IMR-90 (cell line): ENCODE measurements at regions not wholly inside any gene's neighbourhood (a gene's known extent, or its start where the extent isn't known, plus 50 kb on each side); places are given as distances from the start of the nearest gene placed in this dataset.

Experiments
- ATAC-seq: fragments of 200-7000 bp; cut with Tn5 transposase; 2 replicates; pipeline ENCODE4 v1.9.1; 2020; ENCODE audit warnings: low read depth, mild to moderate bottlenecking, moderate library complexity
- BruUV-seq: library from RNA; stranded (reverse); fragments of 400-500 nt; replicated peaks from 2 replicates; lab custom pipeline; 2021; lab: Mats Ljungman, UMichigan
- CTCF ChIA-PET: fragments of 300-600 bp; formaldehyde crosslinking; extraction: SDS; loops from one replicate; lab custom pipeline; 2021; ENCODE audit warnings: antibody characterized with exemption; lab: Yijun Ruan, JAX
- POLR2A ChIA-PET: fragments of 300-600 bp; sonication (Branson Sonifier 250); formaldehyde crosslinking; loops from one replicate; lab custom pipeline; 2022; ENCODE audit warnings: antibody characterized with exemption; ENCODE audit not compliant: unreplicated experiment; lab: Charles Lee
- DNase-seq: peaks from one replicate; pipeline ENCODE4 v3.0.0; 2013
- H2AFZ ChIP-seq: replicated peaks from 2 replicates; pipeline ENCODE3; 2013; ENCODE audit warnings: low read length, mild to moderate bottlenecking; ENCODE audit not compliant: poor library complexity
- H2AK5ac ChIP-seq: 2 replicates; pipeline ENCODE4 v1.6.1; 2013; ENCODE audit warnings: low read depth, low read length, inconsistent platforms
- H2AK9ac ChIP-seq: replicated peaks from 2 replicates; pipeline ENCODE3; 2013; ENCODE audit warnings: mild to moderate bottlenecking, low read depth, low read length, moderate library complexity; ENCODE audit not compliant: poor library complexity
- H2BK120ac ChIP-seq: 2 replicates; pipeline ENCODE4 v1.6.1; 2013; ENCODE audit warnings: low read depth, low read length, inconsistent platforms
- H2BK15ac ChIP-seq: 3 replicates; pipeline ENCODE4 v1.6.1; 2013; ENCODE audit warnings: low read depth, low read length, inconsistent platforms
- H2BK20ac ChIP-seq: 2 replicates; pipeline ENCODE4 v1.6.1; 2013; ENCODE audit warnings: low read depth, mild to moderate bottlenecking, inconsistent platforms, low read length, moderate library complexity
- H2BK5ac ChIP-seq: 2 replicates; pipeline ENCODE4 v1.6.1; 2013; ENCODE audit warnings: mild to moderate bottlenecking, low read depth, low read length, inconsistent platforms; ENCODE audit not compliant: poor library complexity, severe bottlenecking
- H3K14ac ChIP-seq: replicated peaks from 2 replicates; pipeline ENCODE4 v1.6.1; 2013; ENCODE audit warnings: low read depth, low read length, inconsistent platforms
- H3K18ac ChIP-seq: 2 replicates; pipeline ENCODE4 v1.6.1; 2013; ENCODE audit warnings: low read depth, low read length, control low read depth
- H3K23ac ChIP-seq: 2 replicates; pipeline ENCODE4 v1.6.1; 2013; ENCODE audit warnings: low read depth, low read length, inconsistent platforms
- H3K27ac ChIP-seq: 2 replicates; pipeline ENCODE4 v1.5.1; 2013; ENCODE audit warnings: mild to moderate bottlenecking, control low read depth, low read length; ENCODE audit not compliant: insufficient read depth
- H3K27me3 ChIP-seq: 2 replicates; pipeline ENCODE4 v1.6.1; 2013; ENCODE audit warnings: low read length; ENCODE audit not compliant: control insufficient read depth, insufficient read depth
- H3K36me3 ChIP-seq: 2 replicates; pipeline ENCODE4 v1.6.1; 2013; ENCODE audit warnings: low read length, mixed read lengths; ENCODE audit not compliant: control insufficient read depth, insufficient read depth
- H3K4ac ChIP-seq: 2 replicates; pipeline ENCODE4 v1.6.1; 2013; ENCODE audit warnings: low read depth, low read length, inconsistent platforms
- H3K4me1 ChIP-seq: 2 replicates; pipeline ENCODE4 v1.6.1; 2013; ENCODE audit warnings: low read length, mixed read lengths; ENCODE audit not compliant: control insufficient read depth, insufficient read depth
- H3K4me2 ChIP-seq: 2 replicates; pipeline ENCODE4 v1.6.1; 2013; ENCODE audit warnings: low read depth, mild to moderate bottlenecking, control low read depth, low read length, moderate library complexity
- H3K4me3 ChIP-seq: 2 replicates; pipeline ENCODE4 v1.5.1; 2013; ENCODE audit warnings: low read depth, mild to moderate bottlenecking, control low read depth, low read length, moderate library complexity; ENCODE audit not compliant: insufficient read depth
- H3K56ac ChIP-seq: 2 replicates; pipeline ENCODE4 v1.6.1; 2013; ENCODE audit warnings: low read length, inconsistent platforms; ENCODE audit not compliant: insufficient read depth; ENCODE audit errors: extremely low read depth
- H3K79me1 ChIP-seq, 2 experiments: 2 replicates each; pipeline ENCODE4 v1.6.1; 2013; ENCODE audit warnings: low read length in 2 of 2, inconsistent platforms in 1 of 2, low read depth in 1 of 2
- H3K9ac ChIP-seq: 2 replicates; pipeline ENCODE4 v1.6.1; 2013; ENCODE audit warnings: low read depth, low read length, control low read depth
- H3K9me1 ChIP-seq: 2 replicates; pipeline ENCODE4 v1.6.1; 2013; ENCODE audit warnings: low read length, inconsistent platforms; ENCODE audit not compliant: insufficient read depth
- H3K9me3 ChIP-seq: 2 replicates; pipeline ENCODE4 v1.6.1; 2013; ENCODE audit warnings: low read length; ENCODE audit not compliant: control insufficient read depth, insufficient read depth
- H4K20me1 ChIP-seq: 2 replicates; pipeline ENCODE4 v1.6.1; 2013; ENCODE audit warnings: low read length, inconsistent platforms; ENCODE audit not compliant: insufficient read depth
- H4K5ac ChIP-seq: 2 replicates; pipeline ENCODE4 v1.6.1; 2013; ENCODE audit warnings: mild to moderate bottlenecking, low read depth, low read length, control low read depth
- H4K8ac ChIP-seq, 2 experiments: 2 replicates each; pipeline ENCODE4 v1.6.1; 2013; ENCODE audit warnings: low read depth in 2 of 2, low read length in 2 of 2, control low read depth in 1 of 2, inconsistent platforms in 1 of 2
- H4K91ac ChIP-seq: 2 replicates; pipeline ENCODE4 v1.6.1; 2013; ENCODE audit warnings: low read depth, low read length, inconsistent platforms; ENCODE audit not compliant: insufficient read depth
- CEBPB ChIP-seq: IDR thresholded peaks from 2 replicates; pipeline ENCODE4 v1.6.1; 2012; ENCODE audit warnings: low read depth, low read length, improper control_type of control experiment
- CHD1 ChIP-seq: IDR thresholded peaks from 2 replicates; pipeline ENCODE4 v1.6.1; 2012; ENCODE audit warnings: low read depth, low read length, improper control_type of control experiment
- MAZ ChIP-seq: IDR thresholded peaks from 2 replicates; pipeline ENCODE4 v1.6.1; 2012; ENCODE audit warnings: low read depth, mild to moderate bottlenecking, low read length, improper control_type of control experiment, moderate library complexity, borderline replicate concordance
- MXI1 ChIP-seq: IDR thresholded peaks from 2 replicates; pipeline ENCODE4 v1.6.1; 2012; ENCODE audit warnings: low read depth, mild to moderate bottlenecking, low read length, moderate library complexity, borderline replicate concordance
- NFE2L2 ChIP-seq: fragments of 150-350 bp; IDR thresholded peaks from 2 replicates; pipeline ENCODE4 v1.6.1; 2016; ENCODE audit warnings: low read depth, mild to moderate bottlenecking, low read length
- RAD21 ChIP-seq: IDR thresholded peaks from 2 replicates; pipeline ENCODE4 v1.6.1; 2012; ENCODE audit warnings: low read length, improper control_type of control experiment
- WGBS, 2 experiments: methylation state at CpG; one replicate each; pipeline versions ENCODE4 v1.1.5 to v1.1.7; 2013; ENCODE audit warnings: missing lambda C conversion rate in 2 of 2; ENCODE audit not compliant: insufficient read length in 1 of 2; ENCODE audit errors: extremely low coverage in 2 of 2; 5-methylcytosine and 5-hydroxymethylcytosine counted together
- dilution Hi-C: fragments of 300-500 bp; cut with HindIII; formaldehyde crosslinking; loops from one replicate; pipeline ENCODE4 v1.14.3; 2018; ENCODE audit warnings: low sequenced_read_pairs; ENCODE audit not compliant: unreplicated experiment
- in situ Hi-C: fragments of 300-500 bp; cut with MboI; formaldehyde crosslinking; loops from 3 replicates; pipeline ENCODE4 v1.14.3; 2019; ENCODE audit warnings: low sequenced_read_pairs, inconsistent platforms, mixed read lengths
- intact Hi-C: fragments of 100-400 bp; cut with micrococcal nuclease; formaldehyde crosslinking; loops from 2 replicates; pipeline ENCODE4 v1.10.0; 2022
- TF ChIP-seq, protein P1 (sequence below): fragments of 150-350 bp; IDR thresholded peaks from 2 replicates; pipeline ENCODE4 v1.6.1; 2016; ENCODE audit warnings: low read depth, mild to moderate bottlenecking, low read length, moderate library complexity, borderline replicate concordance

GRCh38 chr5:68958428-68958827 is 135.4 kb upstream of the SLC30A5 start:
- Histone ChIP-seq H3K23ac (no peak overlapping the region), H2BK5ac (no peak overlapping the region), H3K14ac (no peak overlapping the region), H3K56ac (no peak overlapping the region), H3K27ac (no peak overlapping the region), H3K4me3 (no peak overlapping the region), H2BK120ac (no peak overlapping the region), H3K9me3 (no peaks in the 10 kb centered on the region), H2AFZ (no peak overlapping the region), H4K91ac (no peak overlapping the region), H3K27me3 (peaks cover 2% of the 10 kb centered on the region), H4K5ac (no peak overlapping the region), H2BK20ac (no peak overlapping the region), H3K79me1 (no peaks in the 10 kb centered on the region), H3K4me1 (no peaks in the 10 kb centered on the region), H3K9me1 (no peaks in the 10 kb centered on the region), H3K18ac (no peak overlapping the region), H3K4me2 (no peak overlapping the region), H3K36me3 (no peaks in the 10 kb centered on the region), H4K20me1 (no peaks in the 10 kb centered on the region), H2AK9ac (no peak overlapping the region), H3K4ac (no peak overlapping the region), H2AK5ac (no peak overlapping the region), H4K8ac (no peak overlapping the region), H3K9ac (no peak overlapping the region), H2BK15ac (no peak overlapping the region)
- no peak for DNase-seq
- WGBS, 2 experiments, result 33% methylated on average over 1 of the region's 1 CpG; no CpG with 5 or more reads in 1 of the 2 experiments
- in situ Hi-C loops, result no loop called here
- intact Hi-C loops, result no loop called here
- CTCF ChIA-PET, result no interaction called here
- TF ChIP-seq MXI1, result no peak
- TF ChIP-seq CEBPB, result no peak
- TF ChIP-seq NFE2L2, result no peak
- TF ChIP-seq, protein P1, sequence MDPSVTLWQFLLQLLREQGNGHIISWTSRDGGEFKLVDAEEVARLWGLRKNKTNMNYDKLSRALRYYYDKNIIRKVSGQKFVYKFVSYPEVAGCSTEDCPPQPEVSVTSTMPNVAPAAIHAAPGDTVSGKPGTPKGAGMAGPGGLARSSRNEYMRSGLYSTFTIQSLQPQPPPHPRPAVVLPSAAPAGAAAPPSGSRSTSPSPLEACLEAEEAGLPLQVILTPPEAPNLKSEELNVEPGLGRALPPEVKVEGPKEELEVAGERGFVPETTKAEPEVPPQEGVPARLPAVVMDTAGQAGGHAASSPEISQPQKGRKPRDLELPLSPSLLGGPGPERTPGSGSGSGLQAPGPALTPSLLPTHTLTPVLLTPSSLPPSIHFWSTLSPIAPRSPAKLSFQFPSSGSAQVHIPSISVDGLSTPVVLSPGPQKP, result no peak
- TF ChIP-seq CHD1, result no peak
- TF ChIP-seq RAD21, result no peak
- no peak for TF ChIP-seq MAZ
- BruUV-seq, result no TSS peak
- POLR2A ChIA-PET, result no interaction called here
- ATAC-seq, result no peak
- dilution Hi-C loops, result no loop called here
